ENCODE measurements at regions not wholly inside any gene's neighbourhood (a gene's known extent, or its start where the extent isn't known, plus 50 kb on each side); places are given as distances from the start of the nearest gene placed in this dataset.

- no peak for TF ChIP-seq ZFYVE20 (CRISPR knock-in tag; IDR thresholded peaks at IDR 0.05; ENCODE audit: borderline replicate concordance, low read depth)
- no peak for TF ChIP-seq E2F2 (CRISPR knock-in tag; IDR thresholded peaks at IDR 0.05; ENCODE audit: borderline replicate concordance)
- TF ChIP-seq RBAK (CRISPR knock-in tag; IDR thresholded peaks at IDR 0.05) = no peak
- no peak for TF ChIP-seq FOXM1 (CRISPR knock-in tag; IDR thresholded peaks at IDR 0.05)
- TF ChIP-seq ZNF646 (CRISPR knock-in tag; IDR thresholded peaks at IDR 0.05) = no peak
- TF ChIP-seq, protein P1, sequence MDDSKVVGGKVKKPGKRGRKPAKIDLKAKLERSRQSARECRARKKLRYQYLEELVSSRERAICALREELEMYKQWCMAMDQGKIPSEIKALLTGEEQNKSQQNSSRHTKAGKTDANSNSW (CRISPR knock-in tag; IDR thresholded peaks at IDR 0.05; ENCODE audit: borderline replicate concordance) = no peak
- TF ChIP-seq, protein P2, sequence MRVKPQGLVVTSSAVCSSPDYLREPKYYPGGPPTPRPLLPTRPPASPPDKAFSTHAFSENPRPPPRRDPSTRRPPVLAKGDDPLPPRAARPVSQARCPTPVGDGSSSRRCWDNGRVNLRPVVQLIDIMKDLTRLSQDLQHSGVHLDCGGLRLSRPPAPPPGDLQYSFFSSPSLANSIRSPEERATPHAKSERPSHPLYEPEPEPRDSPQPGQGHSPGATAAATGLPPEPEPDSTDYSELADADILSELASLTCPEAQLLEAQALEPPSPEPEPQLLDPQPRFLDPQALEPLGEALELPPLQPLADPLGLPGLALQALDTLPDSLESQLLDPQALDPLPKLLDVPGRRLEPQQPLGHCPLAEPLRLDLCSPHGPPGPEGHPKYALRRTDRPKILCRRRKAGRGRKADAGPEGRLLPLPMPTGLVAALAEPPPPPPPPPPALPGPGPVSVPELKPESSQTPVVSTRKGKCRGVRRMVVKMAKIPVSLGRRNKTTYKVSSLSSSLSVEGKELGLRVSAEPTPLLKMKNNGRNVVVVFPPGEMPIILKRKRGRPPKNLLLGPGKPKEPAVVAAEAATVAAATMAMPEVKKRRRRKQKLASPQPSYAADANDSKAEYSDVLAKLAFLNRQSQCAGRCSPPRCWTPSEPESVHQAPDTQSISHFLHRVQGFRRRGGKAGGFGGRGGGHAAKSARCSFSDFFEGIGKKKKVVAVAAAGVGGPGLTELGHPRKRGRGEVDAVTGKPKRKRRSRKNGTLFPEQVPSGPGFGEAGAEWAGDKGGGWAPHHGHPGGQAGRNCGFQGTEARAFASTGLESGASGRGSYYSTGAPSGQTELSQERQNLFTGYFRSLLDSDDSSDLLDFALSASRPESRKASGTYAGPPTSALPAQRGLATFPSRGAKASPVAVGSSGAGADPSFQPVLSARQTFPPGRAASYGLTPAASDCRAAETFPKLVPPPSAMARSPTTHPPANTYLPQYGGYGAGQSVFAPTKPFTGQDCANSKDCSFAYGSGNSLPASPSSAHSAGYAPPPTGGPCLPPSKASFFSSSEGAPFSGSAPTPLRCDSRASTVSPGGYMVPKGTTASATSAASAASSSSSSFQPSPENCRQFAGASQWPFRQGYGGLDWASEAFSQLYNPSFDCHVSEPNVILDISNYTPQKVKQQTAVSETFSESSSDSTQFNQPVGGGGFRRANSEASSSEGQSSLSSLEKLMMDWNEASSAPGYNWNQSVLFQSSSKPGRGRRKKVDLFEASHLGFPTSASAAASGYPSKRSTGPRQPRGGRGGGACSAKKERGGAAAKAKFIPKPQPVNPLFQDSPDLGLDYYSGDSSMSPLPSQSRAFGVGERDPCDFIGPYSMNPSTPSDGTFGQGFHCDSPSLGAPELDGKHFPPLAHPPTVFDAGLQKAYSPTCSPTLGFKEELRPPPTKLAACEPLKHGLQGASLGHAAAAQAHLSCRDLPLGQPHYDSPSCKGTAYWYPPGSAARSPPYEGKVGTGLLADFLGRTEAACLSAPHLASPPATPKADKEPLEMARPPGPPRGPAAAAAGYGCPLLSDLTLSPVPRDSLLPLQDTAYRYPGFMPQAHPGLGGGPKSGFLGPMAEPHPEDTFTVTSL (CRISPR knock-in tag; IDR thresholded peaks at IDR 0.05; ENCODE audit: borderline replicate concordance) = peak; percentile 78; the same call in 1 of the 2 replicates
- TF ChIP-seq U2AF2 (IDR thresholded peaks at IDR 0.05; ENCODE audit: low read depth, low read length) = no peak
- peak; percentile 4; the same call in 1 of the 2 replicates for TF ChIP-seq ZSCAN9 (CRISPR knock-in tag; IDR thresholded peaks at IDR 0.05; ENCODE audit: borderline replicate concordance)
- no peak for TF ChIP-seq ZNF558 (CRISPR knock-in tag; IDR thresholded peaks at IDR 0.05; ENCODE audit: borderline replicate concordance)
- TF ChIP-seq NPAS2 (CRISPR knock-in tag; IDR thresholded peaks at IDR 0.05; ENCODE audit: borderline replicate concordance) = no peak
- TF ChIP-seq RORA (CRISPR knock-in tag; IDR thresholded peaks at IDR 0.05) = no peak
- TF ChIP-seq ZNF432 (CRISPR knock-in tag; IDR thresholded peaks at IDR 0.05; ENCODE audit: borderline replicate concordance) = no peak
- no peak for TF ChIP-seq ZNF607 (CRISPR knock-in tag; IDR thresholded peaks at IDR 0.05; ENCODE audit: borderline replicate concordance)
These were observed 50.3 kb upstream of the ATP13A3 start (continued) for GRCh38 chr3:194536871-194537637.
